ENCODE measurements at regions not wholly inside any gene's neighbourhood (a gene's known extent, or its start where the extent isn't known, plus 50 kb on each side); places are given as distances from the start of the nearest gene placed in this dataset.
"Not testable (repeated sequence)": the region's sequence is repeated elsewhere in the genome, so short reads cannot be mapped to it uniquely, and the experiment has no call there.

DNA sequence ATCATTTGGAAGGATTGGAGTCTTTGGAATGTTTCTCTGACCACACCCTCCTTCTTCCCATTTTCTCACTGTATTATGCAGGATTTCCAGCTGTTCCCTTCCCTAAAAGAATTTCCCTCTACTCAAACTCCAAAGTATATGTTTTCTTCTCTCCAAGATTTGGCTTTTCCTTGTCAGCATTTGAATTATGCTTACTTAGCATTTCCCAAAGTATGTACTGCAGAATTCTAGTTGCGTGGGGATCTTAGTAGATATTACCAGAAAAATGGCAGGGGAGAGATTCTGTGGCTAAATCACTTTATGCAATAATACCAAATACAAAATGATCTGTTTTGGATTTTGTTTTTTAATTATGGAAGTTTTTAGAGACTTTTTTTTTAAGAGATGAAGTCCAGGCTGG, 142.3 kb downstream of the OR4C45 start:
- ATAC-seq, result no peak
- intact Hi-C loops (cut with DNase I; ENCODE audit: low total_unique reads), result no loop called here
- DNase-seq, result no peak
- Histone ChIP-seq H3K9me3 (no peaks in the 10 kb centered on the region), H3K27me3 (no peaks in the 10 kb centered on the region), H3K36me3 (no peaks in the 10 kb centered on the region), H3K27ac (no peak overlapping the region), H3K4me1 (no peaks in the 10 kb centered on the region), H3K4me3 (no peak overlapping the region)
- no peak for TF ChIP-seq POLR2A (IDR thresholded peaks at IDR 0.05)
- TF ChIP-seq, protein P1, sequence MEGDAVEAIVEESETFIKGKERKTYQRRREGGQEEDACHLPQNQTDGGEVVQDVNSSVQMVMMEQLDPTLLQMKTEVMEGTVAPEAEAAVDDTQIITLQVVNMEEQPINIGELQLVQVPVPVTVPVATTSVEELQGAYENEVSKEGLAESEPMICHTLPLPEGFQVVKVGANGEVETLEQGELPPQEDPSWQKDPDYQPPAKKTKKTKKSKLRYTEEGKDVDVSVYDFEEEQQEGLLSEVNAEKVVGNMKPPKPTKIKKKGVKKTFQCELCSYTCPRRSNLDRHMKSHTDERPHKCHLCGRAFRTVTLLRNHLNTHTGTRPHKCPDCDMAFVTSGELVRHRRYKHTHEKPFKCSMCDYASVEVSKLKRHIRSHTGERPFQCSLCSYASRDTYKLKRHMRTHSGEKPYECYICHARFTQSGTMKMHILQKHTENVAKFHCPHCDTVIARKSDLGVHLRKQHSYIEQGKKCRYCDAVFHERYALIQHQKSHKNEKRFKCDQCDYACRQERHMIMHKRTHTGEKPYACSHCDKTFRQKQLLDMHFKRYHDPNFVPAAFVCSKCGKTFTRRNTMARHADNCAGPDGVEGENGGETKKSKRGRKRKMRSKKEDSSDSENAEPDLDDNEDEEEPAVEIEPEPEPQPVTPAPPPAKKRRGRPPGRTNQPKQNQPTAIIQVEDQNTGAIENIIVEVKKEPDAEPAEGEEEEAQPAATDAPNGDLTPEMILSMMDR (IDR thresholded peaks at IDR 0.05 in 4 of 5, conservative IDR thresholded peaks at IDR 0.05 in 1 of 5), result no peak
- in situ Hi-C loops (cut with MboI; ENCODE audit: low sequenced_read_pairs in 4 of 4), result no loop called here

DNA sequence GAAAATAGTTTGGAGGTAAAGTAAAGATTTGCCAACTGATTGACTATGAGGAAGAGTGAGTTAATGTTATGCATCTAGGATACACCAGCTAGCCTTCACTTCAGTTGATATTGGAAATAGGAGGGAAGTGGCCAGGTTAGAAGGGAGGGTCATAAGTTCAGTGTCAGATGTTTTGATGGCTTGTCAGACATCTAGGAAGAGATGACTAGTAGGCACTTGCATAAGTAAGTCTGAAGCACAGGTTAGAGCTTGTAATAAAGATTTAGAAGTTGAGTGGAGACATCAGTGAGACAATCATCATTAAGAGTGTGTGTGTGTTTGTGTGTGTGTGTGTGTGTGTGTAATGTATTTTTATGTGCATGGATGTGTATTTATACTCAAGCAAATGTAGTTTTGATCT, 146.1 kb downstream of the OR4C45 start:
- Histone ChIP-seq H3K36me3 (no peaks in the 10 kb centered on the region), H3K9me3 (no peaks in the 10 kb centered on the region), H3K4me1 (no peaks in the 10 kb centered on the region), H3K4me3 (no peak overlapping the region), H3K27me3 (no peaks in the 10 kb centered on the region), H3K27ac (no peak overlapping the region)
- in situ Hi-C loops (cut with MboI; ENCODE audit: low sequenced_read_pairs in 4 of 4) (no loop called here), intact Hi-C loops (cut with DNase I; ENCODE audit: low total_unique reads) (no loop called here)
- no peak for TF ChIP-seq POLR2A (IDR thresholded peaks at IDR 0.05)
- TF ChIP-seq, protein P1 (IDR thresholded peaks at IDR 0.05 in 4 of 5, conservative IDR thresholded peaks at IDR 0.05 in 1 of 5), result no peak
- no peak for ATAC-seq
- DNase-seq, result no peak

DNA sequence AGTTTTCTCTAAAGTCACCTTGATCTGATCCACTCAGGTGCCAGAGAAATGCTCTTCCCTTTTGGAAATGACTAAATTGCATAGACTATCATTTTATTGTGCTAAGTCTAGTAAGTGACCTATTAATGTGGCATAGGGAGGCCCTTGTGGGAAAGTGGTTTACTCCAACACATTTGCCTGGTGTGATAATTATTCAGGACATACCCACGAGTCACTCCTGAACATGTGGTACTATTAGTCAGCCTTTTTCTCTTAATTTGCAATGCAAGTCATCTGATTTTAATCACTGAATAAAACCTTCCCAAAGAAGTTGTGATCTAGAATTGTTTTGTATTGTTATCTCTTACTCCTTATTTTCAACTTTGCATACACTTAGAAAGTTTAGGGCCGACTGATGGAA, 148.7 kb downstream of the OR4C45 start:
- intact Hi-C loops (cut with DNase I; ENCODE audit: low total_unique reads) (no loop called here), in situ Hi-C loops (cut with MboI; ENCODE audit: low sequenced_read_pairs in 4 of 4) (no loop called here)
- TF ChIP-seq, protein P1 (IDR thresholded peaks at IDR 0.05 in 4 of 5, conservative IDR thresholded peaks at IDR 0.05 in 1 of 5), result no peak
- TF ChIP-seq POLR2A (IDR thresholded peaks at IDR 0.05), result no peak

DNA sequence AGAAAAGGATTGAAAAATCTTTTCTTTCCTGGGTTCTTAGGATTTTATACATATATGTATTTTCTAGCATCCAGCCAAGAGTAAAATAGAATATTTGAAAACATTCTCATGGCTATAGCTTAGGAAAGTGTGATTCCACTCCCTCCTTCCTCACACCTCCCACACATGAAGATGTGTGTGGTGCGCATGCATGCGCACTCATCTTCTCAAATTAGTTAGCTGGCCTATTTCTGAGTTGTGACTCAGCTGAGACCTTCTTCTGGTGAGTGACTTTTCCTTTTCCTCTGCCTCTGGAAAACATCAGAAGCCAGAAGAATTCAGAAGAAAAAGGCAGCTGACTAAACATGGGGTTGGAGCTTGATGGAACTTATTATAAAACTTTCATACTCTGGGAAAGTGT, 149.8 kb downstream of the OR4C45 start:
- in situ Hi-C loops (cut with MboI; ENCODE audit: low sequenced_read_pairs in 4 of 4), result no loop called here
- Histone ChIP-seq H3K27me3 (no peaks in the 10 kb centered on the region), H3K36me3 (no peaks in the 10 kb centered on the region), H3K27ac (no peak overlapping the region), H3K4me1 (no peaks in the 10 kb centered on the region), H3K9me3 (no peaks in the 10 kb centered on the region), H3K4me3 (no peak overlapping the region)
- ATAC-seq (no peak), DNase-seq (no peak)
- TF ChIP-seq, protein P1 (IDR thresholded peaks at IDR 0.05 in 4 of 5, conservative IDR thresholded peaks at IDR 0.05 in 1 of 5), result no peak
- TF ChIP-seq POLR2A (IDR thresholded peaks at IDR 0.05), result no peak
- intact Hi-C loops (cut with DNase I; ENCODE audit: low total_unique reads), result no loop called here

More for the DNA sequence above, 148.7 kb downstream of the OR4C45 start:
- ATAC-seq (no peak), DNase-seq (no peak)
- Histone ChIP-seq H3K36me3 (no peaks in the 10 kb centered on the region), H3K27ac (no peak overlapping the region), H3K9me3 (no peaks in the 10 kb centered on the region), H3K4me3 (no peak overlapping the region), H3K4me1 (no peaks in the 10 kb centered on the region), H3K27me3 (no peaks in the 10 kb centered on the region)

DNA sequence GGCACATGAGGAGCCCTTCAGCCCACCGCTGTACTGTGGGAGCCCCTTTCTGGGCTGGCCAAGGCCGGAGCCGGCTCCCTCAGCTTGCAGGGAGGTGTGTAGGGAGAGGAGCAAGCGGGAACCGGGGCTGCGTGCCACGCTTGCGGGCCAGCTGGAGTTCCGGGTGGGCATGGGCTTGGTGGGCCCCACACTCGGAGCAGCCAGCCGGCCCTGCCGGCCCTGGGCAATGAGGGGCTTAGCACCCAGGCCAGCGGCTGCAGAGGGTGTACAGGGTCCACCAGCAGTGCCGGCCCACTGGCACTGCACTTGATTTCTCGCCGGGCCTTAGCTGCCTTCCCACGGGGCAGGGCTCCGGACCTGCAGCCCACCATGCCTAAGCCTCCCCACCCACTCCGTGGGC, 150.5 kb downstream of the OR4C45 start:
- H3K4me3 ChIP-seq; in situ Hi-C loops (cut with MboI; ENCODE audit: low sequenced_read_pairs in 4 of 4); H3K9me3 ChIP-seq; H3K36me3 ChIP-seq; intact Hi-C loops (cut with DNase I; ENCODE audit: low total_unique reads); DNase-seq; ATAC-seq; H3K27me3 ChIP-seq; H3K27ac ChIP-seq; H3K4me1 ChIP-seq: not testable (repeated sequence)

Data from gastrocnemius medialis (tissue), 4 donors.